Astrocyte (in vitro differentiated cells and primary cell): ENCODE measurements at regions not wholly inside any gene's neighbourhood (a gene's known extent, or its start where the extent isn't known, plus 50 kb on each side); places are given as distances from the start of the nearest gene placed in this dataset.

Experiments
- CTCF ChIP-seq: IDR thresholded peaks from 2 replicates; pipeline ENCODE4 v1.5.1; 2011; ENCODE audit warnings: low read depth, mild to moderate bottlenecking, inconsistent platforms, low read length, moderate library complexity; ENCODE audit not compliant: insufficient read depth
- EZH2 ChIP-seq: IDR thresholded peaks from 2 replicates; pipeline ENCODE4 v1.6.1; 2012; ENCODE audit warnings: mild to moderate bottlenecking, low read length, inconsistent platforms; ENCODE audit not compliant: insufficient read depth

GRCh38 chr12:31206038-31206670, 119.8 kb downstream of the SINHCAF start:
- no peak for TF ChIP-seq CTCF
- TF ChIP-seq EZH2: no peak
